Stimulated activated CD4-positive, alpha-beta T cell treated with anti-CD3 and anti-CD28 coated beads, Interleukin-1b, Interleukin-23, amount 100 ng/mL, for 48 hours (primary cell): ENCODE measurements at regions not wholly inside any gene's neighbourhood (a gene's known extent, or its start where the extent isn't known, plus 50 kb on each side); places are given as distances from the start of the nearest gene placed in this dataset.

Source experiments
- DNase-seq: peaks from one replicate; pipeline ENCODE4 v3.0.0-alpha.2; 2020

DNA sequence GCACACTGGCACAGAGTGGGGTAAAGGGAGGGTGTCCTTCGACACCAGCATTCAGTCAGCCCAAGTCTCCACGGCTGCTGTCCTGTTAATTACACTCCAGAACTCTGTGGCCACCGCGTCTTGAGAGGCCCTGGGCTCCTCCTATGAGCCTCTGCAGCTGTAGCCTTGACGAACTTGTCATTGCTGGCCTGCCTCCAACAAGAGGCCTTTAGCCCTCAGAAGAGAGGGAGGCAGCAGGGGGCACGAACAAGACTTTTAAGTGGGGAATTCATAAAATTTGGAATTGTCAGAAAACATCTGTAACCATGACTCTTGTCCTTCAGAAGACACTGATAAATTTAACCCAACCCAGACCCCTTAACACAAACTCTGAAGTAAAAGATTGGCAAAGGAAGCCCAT lies 241.9 kb downstream of the UQCRFS1 start:
- DNase-seq: no peak

DNA sequence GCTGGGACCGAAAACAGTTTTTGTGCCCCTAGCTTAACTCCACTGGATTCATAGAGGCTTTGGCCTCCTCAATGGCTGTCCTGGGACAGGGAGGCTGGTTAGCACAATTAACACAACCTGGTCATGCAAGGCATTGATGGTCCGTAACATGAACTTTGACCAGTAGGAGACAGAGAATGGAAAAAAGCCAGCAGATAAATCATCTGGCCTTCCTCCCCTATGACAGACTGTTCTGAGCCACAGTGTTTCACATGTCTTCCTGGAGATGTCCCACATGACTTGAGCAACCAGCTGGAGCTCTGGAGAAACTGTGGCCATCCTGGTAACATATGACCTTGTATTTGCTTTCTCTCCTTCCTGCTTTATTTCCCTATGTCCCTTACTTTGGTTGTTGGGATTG lies 244.2 kb downstream of the UQCRFS1 start:
- no peak for DNase-seq

DNA sequence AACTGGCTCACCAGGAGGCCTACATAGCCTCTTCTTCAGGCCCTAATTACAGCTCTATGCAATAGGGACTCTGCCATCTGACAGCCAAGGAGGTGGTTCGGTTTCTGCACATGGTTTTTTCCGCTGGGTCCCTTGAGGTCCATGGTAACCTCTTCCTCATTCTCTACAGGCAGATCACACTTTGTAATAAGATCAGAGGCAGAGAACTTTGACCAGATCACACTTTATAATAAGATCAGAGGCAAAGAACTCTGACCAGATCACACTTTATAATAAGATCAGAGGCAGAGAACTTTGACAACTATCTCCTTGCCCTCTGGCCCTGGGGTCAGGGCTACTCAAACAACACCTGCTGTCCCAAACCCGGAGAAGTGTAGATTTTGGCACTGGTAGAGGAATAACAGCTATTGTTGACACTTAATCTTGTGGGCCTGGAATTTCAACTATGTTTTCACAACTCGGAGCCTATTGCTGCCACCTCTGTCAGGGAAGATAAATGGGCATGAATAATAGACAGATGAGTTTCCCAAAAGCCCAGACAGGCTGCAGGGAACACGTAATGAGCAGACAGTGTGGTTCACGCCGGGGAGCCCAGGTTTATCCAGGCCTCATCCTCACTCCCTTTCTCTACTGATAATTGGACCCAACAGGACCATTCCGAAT lies 246.1 kb downstream of the UQCRFS1 start:
- no peak for DNase-seq

DNA sequence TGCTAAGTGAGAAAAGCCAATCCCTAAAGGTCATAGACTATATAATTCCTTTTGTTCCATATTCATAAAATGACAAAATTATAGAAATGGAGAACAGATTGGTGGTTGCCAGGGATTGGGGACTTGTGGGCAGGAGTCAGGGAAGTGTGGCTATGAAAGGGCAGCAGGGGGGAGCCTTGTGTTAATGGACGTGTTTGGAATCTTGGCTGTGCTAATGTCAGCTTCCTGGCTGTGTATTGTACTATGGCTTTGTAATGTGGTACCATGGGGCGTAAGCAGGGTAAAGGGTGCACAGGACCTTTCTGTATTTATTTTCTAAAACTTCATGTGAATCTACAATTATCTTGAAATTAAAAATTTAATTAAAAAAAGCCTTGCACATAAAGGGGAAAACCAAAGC lies 248.5 kb downstream of the UQCRFS1 start:
- no peak for DNase-seq

DNA sequence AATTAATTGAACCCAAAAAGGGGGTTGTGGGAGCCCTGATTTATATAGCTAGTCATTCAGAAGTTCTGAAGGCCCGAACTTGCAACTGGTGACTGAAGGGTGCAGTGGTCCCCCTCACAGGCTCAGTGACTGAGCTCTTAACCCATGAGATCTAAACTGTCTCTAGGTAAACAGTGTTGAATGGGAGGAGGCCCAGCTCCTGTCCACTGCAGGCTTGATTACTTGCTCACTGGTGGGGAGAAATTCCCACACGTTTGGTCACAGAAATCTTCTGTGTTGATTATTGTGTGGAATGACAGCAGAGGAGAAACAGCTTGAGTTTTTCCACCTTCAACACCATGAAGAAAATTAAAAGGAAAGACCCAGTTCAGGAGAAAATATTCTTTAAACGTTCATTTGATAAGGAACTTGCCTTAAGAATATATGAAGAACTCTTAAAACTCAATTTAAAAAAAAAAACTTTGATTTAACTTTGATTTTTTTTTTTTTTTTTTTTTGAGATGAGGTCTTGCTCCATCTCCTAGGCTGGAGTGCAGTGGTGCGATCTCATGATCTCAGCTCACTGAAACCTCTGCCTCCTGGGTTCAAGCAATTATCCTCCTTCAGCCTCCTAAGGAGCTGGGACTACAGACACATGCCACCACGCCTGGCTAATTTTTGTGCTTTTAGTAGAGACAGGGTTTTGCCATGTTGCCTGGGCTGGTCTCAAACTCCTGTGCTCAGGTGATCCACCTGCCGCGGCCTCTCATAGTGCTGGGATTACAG lies 249.3 kb downstream of the UQCRFS1 start:
- no peak for DNase-seq

DNA sequence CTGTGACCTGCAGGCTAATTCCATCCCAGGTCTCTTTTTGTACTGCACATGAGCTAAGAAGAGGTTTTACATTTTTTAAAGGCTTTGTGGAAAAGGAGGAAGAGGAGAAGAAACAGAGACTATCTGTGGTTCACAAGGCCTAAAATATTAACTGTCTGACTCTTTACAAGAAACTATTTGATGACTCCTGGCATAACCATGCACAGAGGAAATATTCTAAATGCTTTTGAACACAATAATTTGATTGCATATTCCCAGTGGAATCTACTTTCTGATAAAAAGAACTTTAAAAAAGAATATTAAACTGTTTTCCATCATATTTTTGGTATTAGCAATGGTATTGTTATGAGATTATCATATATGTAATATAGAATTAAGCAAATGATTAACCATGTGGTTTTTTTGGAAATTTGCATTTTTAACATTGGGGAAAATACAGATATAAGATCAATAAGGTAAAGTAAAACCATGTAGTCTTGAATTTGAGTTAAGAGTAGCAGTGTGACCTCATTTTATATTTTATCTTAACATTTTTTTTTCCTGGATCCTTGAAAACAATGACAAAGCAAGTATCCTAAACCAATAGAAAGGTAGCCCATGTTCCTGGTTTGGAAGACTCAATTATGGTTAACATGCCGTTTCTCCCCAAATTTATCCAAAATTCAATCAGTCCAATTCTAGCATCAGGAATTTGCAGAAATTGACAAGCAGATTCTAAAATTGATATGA lies 251.0 kb downstream of the UQCRFS1 start:
- no peak for DNase-seq

DNA sequence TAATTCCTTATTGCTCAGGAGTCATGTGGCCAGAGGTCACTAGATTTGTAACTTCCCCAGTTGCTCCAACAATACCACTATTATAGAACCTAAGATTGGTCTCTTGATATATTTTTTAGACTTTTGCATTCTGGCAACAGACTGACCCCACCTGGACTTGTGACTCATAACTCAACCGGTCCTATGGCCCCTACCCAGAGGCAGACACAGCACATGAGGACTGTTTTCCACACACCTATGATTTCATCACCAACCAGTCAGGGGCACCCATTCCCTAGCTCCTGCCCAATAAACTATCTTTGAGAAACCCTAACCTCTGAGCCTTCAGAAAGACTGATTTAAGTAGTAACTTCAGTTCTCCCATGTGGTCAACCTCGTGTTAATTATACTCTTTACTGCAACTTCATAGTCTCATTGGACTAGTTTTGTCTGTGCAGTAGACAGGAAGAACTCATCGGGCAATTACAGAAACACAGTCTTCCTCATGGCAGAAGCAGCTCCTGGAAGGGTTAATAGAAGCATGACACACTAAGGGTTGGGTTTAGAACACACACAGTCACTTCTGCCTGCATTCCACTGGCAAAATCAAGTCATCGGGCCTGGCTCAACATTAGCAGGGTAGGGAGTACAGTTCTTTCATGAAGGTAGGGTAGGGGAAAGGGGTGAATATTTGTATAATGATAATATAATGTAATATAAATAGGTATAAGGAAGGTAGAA lies 251.8 kb downstream of the UQCRFS1 start:
- no peak for DNase-seq

DNA sequence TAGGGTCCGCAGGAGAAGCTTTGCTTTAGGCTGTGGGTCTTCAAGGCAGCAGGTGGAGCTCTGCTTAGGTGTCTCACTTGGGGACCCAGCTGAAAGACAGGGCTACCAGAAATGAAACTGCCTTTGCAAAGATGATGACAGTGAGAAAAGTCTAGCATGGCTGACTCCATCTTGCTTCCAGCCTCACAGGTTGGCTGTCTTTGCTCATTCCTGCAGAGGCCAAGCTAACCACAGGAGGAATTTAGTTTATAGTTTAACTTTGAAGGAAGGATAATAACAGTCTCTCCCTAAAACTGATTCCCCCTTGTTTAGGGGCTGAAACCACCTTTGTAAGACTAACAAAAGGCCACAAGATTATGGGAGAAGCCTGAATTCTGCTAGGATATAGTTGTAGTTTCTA lies 252.4 kb downstream of the UQCRFS1 start:
- DNase-seq: no peak

DNA sequence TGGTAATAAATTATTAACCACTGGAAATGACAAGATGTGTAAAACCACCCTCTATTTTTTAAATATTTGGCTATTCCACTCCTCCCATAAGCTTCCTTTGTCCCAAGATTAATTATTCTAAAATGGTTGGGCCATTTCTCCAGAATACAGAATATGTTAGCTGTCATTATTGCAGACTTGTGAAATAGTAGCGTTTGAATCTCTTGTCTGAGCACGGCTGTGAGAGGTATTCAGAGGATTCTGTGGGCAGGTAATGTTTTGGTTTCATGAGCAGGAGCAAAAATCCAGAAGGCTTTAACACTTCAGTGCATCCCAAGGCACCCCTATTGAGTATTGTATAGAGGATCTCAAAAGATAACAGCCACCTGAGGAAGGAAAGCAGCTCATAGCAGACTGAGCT lies 256.0 kb downstream of the UQCRFS1 start:
- no peak for DNase-seq

DNA sequence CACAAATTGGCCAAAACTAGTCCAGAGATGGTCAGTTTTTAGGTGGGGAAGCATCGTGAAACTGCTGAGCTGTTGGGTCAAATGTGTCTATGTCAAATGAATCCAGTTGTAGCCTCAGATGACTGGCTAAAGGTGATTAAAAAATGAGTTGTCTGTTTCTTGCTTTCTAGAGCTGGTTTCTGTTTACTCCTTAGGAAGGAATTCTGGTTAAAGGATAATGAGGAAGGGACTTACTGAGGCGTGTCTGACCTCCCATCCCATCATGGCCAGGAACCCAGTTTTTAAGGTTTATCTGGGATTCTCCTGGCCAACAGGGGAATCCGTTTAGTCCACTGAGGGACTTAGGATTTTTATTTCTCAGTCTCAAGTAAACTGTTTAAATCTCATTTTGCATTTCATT lies 256.5 kb downstream of the UQCRFS1 start:
- DNase-seq: no peak

DNA sequence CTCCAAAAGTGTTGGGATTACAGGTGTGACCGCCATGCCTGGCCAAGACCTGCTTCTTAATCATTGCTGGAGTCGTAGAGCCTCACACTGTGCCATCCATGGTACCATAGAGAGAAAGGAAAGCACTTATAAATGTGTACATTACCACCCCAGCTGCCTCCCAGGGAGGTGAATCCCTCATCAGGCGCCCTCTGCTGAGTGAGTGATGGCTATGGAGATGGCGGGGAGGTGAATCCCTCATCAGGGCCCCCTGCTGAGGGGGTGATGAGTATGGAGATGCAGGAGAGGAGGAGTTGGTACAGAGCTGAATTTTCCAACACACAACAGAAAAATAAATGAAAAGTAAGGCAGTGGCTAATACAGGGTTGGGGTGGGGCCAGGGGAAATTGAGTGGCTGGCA lies 263.4 kb downstream of the UQCRFS1 start:
- DNase-seq: no peak

DNA sequence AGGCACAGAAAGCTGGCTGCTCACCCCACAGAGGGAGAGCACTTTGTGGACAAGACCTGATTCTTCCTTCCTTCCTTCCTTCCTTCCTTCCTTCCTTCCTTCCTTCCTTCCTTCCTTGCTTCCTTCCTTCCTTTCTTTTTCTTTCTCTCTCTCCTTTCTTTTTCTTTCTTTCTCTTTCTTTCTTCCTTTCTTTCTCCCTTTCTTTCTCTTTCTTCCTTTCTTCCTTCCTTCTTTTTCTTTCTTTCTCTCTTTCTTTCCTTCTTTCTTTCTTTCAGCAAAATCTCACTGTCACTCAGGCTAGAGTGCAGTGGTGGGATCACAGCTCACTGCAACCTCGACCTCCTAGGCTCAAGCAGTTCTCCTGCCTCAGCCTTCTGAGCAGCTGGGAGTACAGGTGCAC lies 263.9 kb downstream of the UQCRFS1 start:
- no peak for DNase-seq

DNA sequence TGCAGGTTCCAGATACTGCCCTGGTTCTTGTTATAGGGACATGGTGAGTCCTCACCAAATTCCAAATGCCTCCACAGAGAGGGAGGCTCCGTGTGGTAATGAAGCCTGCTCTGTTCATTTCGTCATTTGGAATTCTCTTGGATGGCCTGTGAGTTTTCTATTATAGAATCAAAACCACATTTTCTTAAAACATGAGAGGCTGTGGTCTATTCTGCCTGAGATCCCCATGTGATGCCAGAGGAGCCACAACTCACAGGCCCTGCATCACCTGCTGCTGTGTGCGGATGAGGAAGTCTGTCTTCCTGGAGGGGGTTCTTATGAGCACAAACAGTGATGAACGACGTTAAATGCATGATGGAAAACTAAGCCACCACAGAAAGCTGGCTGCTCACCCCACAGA lies 264.4 kb downstream of the UQCRFS1 start:
- no peak for DNase-seq

DNA sequence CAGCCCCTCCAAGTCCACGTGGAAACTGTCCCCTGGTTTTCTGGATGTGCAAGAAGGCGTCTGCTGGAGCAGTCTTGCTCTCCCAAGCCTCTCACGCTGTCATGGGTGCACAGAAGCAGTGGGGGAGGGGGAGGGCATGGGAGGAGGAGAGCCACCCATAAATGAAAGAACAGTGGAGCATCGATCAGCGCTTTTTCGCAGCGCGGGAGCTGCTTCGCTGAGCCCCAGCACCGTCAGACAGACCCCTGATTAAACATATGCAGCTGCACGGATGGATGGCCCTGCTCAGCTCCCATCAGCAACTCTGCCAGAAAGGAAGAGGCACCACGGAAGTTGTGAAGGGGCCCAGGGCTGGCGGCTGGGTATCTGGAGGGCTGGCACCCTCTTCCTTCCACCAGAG lies 264.9 kb downstream of the UQCRFS1 start:
- no peak for DNase-seq

DNA sequence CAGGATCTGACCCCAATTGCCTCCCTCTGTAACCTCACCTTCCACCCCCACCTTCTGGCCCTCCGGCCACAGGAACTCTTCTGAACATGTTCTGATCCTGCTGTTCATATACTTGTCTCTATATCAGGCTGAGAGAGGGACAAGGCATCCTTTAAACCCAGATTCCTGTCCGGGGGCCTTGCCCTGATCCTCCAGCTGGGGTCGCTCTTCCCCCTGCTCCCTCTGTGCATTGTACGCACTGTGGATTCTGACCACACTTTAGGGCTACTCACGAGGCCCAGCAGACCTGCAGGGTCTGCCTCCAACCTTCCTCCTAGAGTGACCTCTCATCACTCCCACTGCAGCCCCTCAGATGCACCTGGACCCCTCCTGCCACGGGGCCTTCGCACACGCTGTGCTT lies 269.3 kb downstream of the UQCRFS1 start:
- DNase-seq: no peak

DNA sequence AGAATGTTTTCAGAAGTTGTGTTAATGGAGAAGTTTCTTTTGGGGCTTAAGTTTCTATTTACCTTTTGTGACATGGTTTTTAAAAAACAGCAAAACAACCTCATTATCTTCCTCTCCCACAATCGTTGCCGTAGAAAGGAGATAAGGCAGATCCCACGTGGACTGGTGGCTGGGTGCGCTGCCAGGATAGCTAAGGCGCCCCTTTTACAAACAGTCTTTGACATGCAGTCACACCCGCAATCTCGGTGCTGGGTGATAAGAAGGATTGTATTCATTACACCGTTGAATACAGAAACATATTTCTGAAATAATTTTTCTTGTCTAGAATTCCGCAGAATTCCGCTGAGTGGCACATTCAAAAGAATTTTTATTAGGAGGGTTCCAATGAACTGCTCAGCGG lies 271.1 kb downstream of the UQCRFS1 start:
- no peak for DNase-seq

DNA sequence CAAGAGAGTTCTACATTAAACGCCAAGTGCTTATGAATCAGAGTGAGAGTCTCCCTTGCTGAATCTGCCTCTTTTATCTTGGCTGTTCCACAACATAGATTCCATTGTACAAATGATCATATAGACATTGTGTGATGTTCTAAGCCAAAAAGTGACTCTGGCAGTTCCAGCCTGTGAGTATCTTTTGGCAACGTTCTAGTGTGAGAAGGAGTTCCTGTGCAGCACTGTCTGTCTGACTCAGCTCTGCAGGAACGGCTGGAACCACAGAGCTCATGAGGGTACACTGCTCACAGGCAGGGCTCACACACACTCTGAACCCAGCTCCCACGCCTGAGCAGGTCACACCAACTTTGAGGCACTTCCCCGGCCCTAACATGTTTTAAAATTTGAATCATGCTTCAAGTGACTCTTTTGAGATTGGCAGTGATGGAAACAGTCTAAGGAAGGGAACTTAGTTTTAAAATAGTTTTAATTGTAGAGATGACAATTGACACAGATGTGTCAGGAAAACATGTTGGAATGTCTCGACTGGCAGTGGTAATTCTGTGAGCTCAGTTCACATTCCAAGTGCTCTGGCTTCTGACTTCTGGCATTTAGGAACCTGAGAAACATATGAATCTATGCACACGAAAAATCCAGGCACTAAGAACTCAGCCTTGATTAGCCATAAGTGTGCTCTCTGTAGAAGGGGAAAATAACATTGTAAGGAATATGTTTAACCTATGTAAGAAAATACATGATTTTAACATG lies 272.0 kb downstream of the UQCRFS1 start:
- DNase-seq: no peak

DNA sequence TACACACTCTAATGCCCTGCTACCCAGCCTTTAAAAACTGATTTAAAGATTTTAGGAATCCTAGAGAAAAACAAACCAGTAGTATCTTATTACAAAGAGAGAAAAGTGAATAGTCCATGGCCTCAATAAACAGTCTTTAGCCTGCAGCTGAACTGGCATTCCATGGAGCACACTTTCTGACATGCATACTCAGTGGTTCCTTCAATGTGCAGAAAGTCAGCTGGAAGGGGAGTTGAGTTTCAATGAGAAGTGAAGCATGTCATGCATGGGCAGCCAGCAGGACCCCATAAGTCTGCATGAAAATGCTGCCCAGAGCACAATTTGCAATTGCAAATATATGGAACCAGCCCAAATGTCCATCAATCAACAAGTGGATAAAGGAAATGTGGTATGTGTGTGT lies 273.7 kb downstream of the UQCRFS1 start:
- no peak for DNase-seq

DNA sequence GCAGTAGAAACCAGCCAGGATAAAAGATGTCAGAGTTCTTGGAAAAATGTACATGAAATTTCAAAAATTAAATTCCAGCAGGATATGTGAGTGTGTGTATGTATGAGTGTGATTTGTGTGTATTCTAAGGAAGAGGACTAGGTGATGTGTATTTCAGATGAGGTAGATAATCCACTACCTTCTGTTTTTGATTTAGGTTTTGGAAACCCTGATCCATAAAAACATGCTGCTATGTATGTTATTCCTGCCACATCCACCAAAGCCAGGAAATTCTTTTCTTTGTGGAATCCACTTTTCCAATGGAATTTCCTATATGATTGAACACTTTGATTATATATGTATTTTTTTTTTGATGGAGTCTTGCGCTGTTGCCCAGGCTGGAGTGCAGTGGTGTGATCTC lies 276.9 kb downstream of the UQCRFS1 start:
- DNase-seq: no peak

DNA sequence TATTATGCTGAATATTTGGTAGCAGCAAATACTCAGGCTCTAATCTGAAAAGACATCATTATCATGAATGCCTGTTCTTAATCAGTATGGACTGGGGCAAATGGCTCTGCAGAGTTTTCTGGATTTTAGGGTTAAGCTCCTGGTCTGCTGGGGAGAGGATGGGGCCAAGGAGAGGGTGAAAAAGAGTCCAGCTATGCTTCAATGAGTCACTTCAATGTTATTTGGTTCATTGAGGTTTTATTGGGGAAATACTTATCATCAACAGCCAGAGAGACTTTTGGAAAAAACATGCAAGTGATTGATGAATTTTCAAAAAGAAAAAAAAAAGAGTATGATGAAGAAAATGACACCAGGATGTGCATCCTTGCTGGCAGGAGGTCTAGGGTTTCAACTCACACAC lies 278.3 kb downstream of the UQCRFS1 start:
- DNase-seq: no peak

DNA sequence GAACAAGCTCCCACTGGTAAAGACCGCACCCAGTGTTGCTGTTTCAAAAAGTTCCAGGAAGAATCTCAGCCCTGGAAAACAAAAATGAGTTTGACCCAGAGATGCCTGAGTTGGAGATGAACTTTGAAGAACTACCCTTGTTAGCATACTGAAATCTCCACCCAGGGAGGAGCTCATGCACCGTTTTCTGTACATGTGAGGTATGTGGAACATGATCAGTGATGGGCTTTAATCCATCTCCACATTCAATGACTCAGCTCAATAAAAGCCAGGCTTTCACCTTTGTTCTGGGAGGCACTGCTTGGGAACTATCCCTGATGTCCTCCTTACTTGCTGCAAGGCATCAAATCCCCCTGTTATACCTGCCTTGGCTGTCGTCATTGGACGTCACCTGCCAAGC lies 279.9 kb downstream of the UQCRFS1 start:
- no peak for DNase-seq

DNA sequence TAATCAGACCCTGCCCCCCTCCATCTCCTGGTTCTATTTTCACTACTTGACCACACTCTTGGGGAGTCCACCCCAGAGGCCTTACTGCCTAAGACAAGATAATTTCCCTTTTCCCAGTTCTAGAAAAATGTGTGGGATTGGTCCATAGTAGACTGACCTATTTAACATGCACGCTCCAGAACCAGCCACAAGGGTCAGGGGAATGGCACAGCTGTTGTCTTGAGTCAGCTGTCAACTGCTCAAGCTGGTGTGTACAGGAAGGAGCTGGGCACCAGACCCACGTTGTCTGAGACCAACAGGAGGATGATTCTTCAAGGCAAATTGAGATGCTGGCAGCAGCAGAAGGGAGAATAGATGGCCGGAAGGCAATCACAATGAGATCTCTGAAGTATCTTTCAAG lies 280.5 kb downstream of the UQCRFS1 start:
- no peak for DNase-seq

DNA sequence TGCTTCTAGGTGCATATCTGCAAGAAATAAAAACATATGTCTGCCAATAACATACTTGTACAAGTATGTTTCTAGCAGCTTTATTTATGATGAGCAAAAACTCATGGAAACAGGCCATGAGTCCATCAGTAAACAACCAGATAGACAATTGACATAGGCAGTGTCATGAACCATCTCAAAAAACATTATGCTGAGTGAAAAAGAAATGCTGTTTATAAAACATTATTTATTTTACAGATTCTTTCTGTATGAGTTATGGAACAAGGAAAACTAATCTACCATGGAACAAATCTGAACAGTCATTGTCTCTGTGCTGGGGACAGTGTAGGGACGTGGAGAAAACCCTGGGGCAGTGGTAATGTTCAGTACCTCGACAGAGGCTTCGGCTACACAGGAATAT lies 283.9 kb downstream of the UQCRFS1 start:
- no peak for DNase-seq
